GM19468 (cell line): ENCODE measurements at regions not wholly inside any gene's neighbourhood (a gene's known extent, or its start where the extent isn't known, plus 50 kb on each side); places are given as distances from the start of the nearest gene placed in this dataset.
"Not testable (repeated sequence)": the region's sequence is repeated elsewhere in the genome, so short reads cannot be mapped to it uniquely, and the experiment has no call there.

Experiments used
- ATAC-seq: cut with Tn5 transposase; IDR thresholded peaks from one replicate; pipeline ENCODE4 v1.9.1; 2021; ENCODE audit warnings: mild to moderate bottlenecking, moderate library complexity, moderate number of reproducible peaks; ENCODE audit not compliant: unreplicated experiment; ENCODE audit errors: extremely low read depth

- ATAC-seq, result no peak
Measured at GRCh38 chr4:38406243-38406642, 257.8 kb upstream of the KLF3 start.

GRCh38 chr4:38409852-38410251 lies 254.1 kb upstream of the KLF3 start:
- no peak for ATAC-seq

DNA sequence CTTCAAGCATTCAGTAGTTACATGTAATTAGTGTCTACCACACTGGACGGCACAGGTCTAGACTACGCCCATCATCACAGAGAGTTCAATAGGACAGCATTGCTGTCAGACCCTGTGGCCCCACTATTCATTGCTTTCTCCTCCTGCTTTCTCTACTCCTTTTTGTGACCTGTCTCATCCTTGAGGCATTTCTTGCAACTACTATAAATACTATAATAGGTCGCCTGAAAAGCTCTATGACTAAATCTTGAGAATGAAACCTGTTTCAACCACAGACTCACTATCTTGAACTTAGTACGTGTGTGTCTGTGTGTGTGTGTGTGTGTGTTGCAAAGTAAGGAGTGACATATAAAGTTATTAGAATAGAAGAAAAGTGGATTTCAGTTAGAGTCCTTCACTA lies 252.9 kb upstream of the KLF3 start:
- ATAC-seq, result peak; percentile 65

- ATAC-seq, result no peak
Measured at GRCh38 chr4:38411981-38412536, 251.9 kb upstream of the KLF3 start.

DNA sequence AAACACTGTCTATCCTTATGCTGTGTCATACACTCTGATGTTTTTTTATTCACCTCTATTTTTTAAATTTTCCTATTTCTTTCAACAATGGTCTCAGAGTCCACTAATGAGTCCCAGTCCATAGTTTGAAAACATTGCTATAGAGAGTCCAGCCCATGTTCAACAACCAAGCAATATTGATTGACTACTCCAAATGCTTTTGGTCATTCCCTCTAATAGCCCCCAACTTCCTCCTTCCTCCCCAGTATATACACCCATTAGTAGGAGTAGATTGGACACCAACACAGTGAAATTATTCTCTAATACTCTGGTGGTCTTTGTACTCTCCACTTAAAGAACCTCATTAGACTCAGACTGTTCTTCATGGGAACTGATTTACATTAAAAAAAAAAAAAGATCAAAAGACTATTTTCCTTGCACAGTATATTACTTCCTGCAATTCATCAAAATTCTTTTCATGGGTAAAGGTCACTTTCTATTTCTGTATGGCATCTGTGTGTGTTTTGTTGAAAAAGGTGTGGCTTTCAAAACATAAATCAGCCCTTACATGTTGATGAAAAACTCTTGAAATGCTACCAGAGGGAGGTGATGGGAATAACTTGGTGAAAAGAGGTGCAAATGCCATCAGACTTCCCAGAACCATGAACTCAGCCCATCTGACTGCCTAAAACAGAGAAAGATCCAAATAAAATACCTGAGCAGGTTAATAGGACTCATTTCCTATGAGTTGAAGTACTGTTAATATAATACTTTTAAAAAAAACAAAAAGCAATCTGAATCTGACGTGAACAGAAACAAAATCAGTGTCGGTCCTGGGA lies 250.3 kb upstream of the KLF3 start:
- ATAC-seq, result no peak

DNA sequence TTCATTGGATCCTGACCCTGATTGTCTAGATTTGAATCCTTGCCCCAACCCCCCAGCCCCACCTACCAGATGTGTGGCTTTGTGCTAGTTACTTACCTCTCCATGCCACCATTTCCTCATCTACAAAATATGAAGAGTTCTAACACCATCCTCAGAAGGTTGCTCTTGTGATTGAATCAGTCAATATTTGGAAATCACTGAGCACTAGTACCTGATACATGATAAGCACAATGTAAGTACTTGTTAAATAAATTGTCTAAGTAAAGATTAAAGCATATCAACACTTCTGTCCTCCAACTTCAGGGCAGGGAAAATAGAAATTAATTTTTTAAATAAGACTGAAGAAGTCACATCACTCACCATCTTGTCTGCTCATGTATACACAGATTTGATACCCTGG lies 249.6 kb upstream of the KLF3 start:
- no peak for ATAC-seq

DNA sequence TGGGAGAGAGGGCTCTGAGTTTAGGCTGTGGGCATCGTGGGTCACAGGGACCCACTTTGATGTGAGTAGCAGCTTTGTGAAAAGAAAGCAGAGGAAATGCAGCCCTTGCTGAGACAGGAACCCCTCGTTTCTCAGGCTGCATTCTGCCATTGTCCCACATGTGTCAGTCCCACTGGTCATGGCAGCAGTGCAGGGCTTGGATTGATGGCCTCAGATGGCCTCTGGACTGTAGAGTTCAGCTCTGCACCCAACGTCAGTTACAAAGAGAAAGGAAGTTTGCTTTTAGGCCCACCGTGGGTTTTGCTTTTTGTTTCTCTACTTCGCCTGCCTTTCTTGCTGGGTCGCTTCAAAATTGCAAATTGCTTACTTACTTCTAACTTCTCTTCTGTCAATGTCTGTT lies 248.3 kb upstream of the KLF3 start:
- ATAC-seq, result no peak

GRCh38 chr4:38416450-38417014 lies 247.5 kb upstream of the KLF3 start:
- no peak for ATAC-seq

DNA sequence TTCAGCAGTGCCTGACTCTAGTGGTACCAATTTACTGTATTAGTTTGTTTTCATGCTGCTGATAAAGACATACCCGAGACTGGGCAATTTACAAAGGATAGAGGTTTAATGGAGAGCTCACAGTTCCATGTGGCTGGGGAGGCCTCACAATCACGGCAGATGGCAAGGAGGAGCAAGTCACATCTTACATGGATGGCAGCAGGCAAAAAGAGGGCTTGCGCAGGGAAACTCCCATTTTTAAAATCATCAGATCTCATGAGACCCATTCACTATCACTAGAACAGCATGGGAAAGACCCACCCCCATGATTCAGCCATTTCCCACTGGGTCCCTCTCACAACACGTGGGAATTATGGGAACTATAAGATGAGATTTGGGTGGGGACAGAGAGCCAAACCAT lies 243.7 kb upstream of the KLF3 start:
- ATAC-seq, result not testable (repeated sequence)

GRCh38 chr4:38422850-38423249 lies 241.1 kb upstream of the KLF3 start:
- ATAC-seq, result no peak

- no peak for ATAC-seq
Measured at GRCh38 chr4:38424151-38424871, 239.7 kb upstream of the KLF3 start.

DNA sequence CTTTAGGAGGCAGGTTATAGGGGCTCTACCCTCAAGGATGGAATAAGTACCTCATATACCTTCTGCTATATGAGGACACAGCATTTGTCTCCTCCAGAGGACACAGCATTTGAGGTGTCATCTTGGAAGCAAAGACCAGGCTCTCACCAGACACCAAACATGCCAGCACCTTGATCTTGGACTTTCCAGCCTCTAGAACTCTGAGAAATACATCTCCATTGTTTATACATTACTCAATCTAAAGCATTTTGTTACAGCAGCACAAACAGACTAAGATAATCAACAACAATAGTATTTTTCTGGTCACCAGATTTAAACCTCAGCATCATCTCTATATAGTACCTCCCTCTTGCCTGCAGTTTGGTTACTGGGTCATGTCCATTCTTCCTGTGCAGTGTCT lies 237.5 kb upstream of the KLF3 start:
- no peak for ATAC-seq

- no peak for ATAC-seq
Measured at GRCh38 chr4:38430841-38431240, 233.2 kb upstream of the KLF3 start.

GRCh38 chr4:38442073-38442788 lies 221.8 kb upstream of the KLF3 start:
- ATAC-seq, result no peak

GRCh38 chr4:38449506-38450174 lies 214.4 kb upstream of the KLF3 start:
- ATAC-seq, result no peak

DNA sequence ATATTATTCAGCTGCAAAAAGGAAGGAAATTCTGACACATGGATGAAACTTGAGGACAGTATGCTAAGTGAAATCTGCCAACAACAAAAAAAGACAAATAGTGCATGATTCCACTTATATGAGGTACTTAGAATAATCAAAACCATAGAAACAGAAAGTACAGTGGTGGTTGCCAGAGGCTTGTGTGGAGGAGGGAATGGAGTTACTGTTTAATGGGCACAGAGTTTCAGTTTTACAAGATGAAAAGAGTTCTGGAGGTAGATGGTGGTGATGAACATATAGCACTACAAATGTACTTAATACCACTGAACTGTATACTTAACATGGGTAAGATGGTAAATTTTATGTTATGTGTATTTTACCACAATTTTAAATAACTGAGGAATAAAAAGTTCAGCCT lies 212.0 kb upstream of the KLF3 start:
- no peak for ATAC-seq

DNA sequence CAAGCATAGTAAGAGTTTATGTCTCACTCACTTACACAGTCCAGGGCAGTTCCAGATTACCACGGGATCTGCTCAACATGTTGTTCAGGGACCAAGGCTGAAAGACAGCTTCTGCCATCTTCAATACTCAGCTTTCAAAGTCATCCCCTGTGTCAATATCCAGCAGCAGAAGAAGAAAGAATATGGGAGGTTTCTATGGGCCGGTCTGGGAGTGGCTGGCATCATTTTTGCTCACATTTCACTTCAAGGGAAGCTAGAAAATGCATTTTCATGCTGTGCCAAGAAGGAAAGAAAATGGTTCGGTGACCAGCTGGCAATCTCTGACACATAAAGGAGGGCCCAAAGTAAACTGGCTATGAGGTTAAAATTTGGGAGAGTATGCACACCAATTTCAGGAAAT lies 211.5 kb upstream of the KLF3 start:
- no peak for ATAC-seq

GRCh38 chr4:38453253-38453881 lies 210.6 kb upstream of the KLF3 start:
- ATAC-seq, result no peak

DNA sequence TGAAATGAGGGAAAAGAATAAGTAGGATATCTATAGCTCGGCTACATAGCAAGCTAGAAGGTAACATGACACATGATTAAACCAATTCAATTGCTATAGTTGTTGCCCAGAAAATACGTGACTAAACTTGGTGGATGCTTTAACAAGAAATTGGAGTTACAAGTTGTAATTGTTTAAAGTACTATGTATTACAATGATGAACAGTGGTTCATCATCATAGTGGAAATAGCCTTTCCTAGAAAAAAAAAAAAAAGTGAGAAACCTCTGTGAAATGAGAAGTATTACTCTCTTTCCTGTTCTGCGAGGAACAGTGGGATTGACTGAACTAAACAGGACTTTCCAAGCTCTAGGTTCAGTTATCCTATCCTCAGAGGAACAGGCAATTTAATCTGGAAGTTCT lies 209.7 kb upstream of the KLF3 start:
- no peak for ATAC-seq
